ENCODE measurements at regions not wholly inside any gene's neighbourhood (a gene's known extent, or its start where the extent isn't known, plus 50 kb on each side); places are given as distances from the start of the nearest gene placed in this dataset.

- DNase-seq (ENCODE audit: low read depth) = no peak
- TF ChIP-seq CTCF (IDR thresholded peaks at IDR 0.05; ENCODE audit: insufficient read depth, low read depth, low read length, missing control alignments) = no peak
- H3K4me3 ChIP-seq (ENCODE audit: low read length) = no peak overlapping the region
These were observed 163.5 kb upstream of the ANKRD55 start for GRCh38 chr5:56396634-56397033.

GRCh38 chr5:56389261-56389660 is 156.1 kb upstream of the ANKRD55 start:
- no peak for DNase-seq (ENCODE audit: low read depth)
- no peak overlapping the region for H3K4me3 ChIP-seq (ENCODE audit: low read length)
- TF ChIP-seq CTCF (IDR thresholded peaks at IDR 0.05; ENCODE audit: insufficient read depth, low read depth, low read length, missing control alignments) = no peak

GRCh38 chr5:56388229-56388985 is 155.3 kb upstream of the ANKRD55 start:
- TF ChIP-seq CTCF (IDR thresholded peaks at IDR 0.05; ENCODE audit: insufficient read depth, low read depth, low read length, missing control alignments) = no peak
- no peak overlapping the region for H3K4me3 ChIP-seq (ENCODE audit: low read length)
- no peak for DNase-seq (ENCODE audit: low read depth)

GRCh38 chr5:56386046-56386445 is 152.9 kb upstream of the ANKRD55 start:
- no peak for DNase-seq (ENCODE audit: low read depth)
- no peak for TF ChIP-seq CTCF (IDR thresholded peaks at IDR 0.05; ENCODE audit: insufficient read depth, low read depth, low read length, missing control alignments)
- no peak overlapping the region for H3K4me3 ChIP-seq (ENCODE audit: low read length)

DNA sequence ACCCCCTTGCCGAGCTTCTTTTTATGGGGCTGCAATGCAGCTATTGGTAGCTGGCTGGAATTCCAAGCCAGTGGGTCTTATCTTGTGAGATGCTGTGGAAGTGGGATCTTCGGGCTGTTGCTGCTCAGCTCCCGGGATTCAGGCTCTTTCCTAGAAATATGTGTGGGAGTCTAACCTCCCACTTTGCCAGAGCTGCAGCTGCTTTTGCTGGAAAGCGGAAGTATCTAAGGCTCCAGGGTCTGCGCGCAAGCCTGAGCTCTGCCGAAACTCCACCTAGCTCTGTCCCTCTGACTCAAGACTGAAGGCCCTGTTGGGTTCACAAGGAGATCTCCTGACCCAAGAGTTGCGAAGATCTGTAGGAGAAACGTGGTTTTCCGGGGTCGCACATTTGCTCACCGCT is 151.1 kb upstream of the ANKRD55 start:
- H3K4me3 ChIP-seq (ENCODE audit: low read length) = no peak overlapping the region
- no peak for TF ChIP-seq CTCF (IDR thresholded peaks at IDR 0.05; ENCODE audit: insufficient read depth, low read depth, low read length, missing control alignments)
- DNase-seq (ENCODE audit: low read depth) = no peak

GRCh38 chr5:56383761-56384160 is 150.6 kb upstream of the ANKRD55 start:
- TF ChIP-seq CTCF (IDR thresholded peaks at IDR 0.05; ENCODE audit: insufficient read depth, low read depth, low read length, missing control alignments) = no peak
- no peak for DNase-seq (ENCODE audit: low read depth)
- H3K4me3 ChIP-seq (ENCODE audit: low read length) = no peak overlapping the region

- TF ChIP-seq CTCF (IDR thresholded peaks at IDR 0.05; ENCODE audit: insufficient read depth, low read depth, low read length, missing control alignments) = no peak
- H3K4me3 ChIP-seq (ENCODE audit: low read length) = no peak overlapping the region
- DNase-seq (ENCODE audit: low read depth) = no peak
These were observed 149.8 kb upstream of the ANKRD55 start for GRCh38 chr5:56382896-56383295.

Measured in epithelial cell of esophagus (primary cell).